ENCODE measurements at regions not wholly inside any gene's neighbourhood (a gene's known extent, or its start where the extent isn't known, plus 50 kb on each side); places are given as distances from the start of the nearest gene placed in this dataset.
"Not testable (repeated sequence)": the region's sequence is repeated elsewhere in the genome, so short reads cannot be mapped to it uniquely, and the experiment has no call there.

DNA sequence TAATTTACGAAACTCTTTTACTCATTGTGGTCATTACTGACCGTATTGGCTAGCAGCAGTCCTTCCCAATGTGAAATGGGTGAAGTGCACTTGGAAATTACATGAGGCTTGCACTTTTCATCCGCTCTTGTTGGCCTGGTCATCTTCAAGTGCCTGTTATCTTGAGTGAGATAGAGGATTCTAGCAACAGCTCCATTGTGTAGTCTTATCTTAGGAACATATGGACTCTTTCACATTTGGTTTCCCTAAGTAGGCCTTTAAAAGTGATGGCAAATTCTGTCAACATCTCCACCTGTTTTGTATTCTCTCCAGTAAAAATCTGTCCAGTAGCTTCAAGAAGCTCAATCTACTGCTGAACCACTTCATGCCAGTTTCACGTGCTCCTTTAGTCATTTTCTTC lies 114.8 kb upstream of the MARCKS start:
- DNase-seq = no peak

DNA sequence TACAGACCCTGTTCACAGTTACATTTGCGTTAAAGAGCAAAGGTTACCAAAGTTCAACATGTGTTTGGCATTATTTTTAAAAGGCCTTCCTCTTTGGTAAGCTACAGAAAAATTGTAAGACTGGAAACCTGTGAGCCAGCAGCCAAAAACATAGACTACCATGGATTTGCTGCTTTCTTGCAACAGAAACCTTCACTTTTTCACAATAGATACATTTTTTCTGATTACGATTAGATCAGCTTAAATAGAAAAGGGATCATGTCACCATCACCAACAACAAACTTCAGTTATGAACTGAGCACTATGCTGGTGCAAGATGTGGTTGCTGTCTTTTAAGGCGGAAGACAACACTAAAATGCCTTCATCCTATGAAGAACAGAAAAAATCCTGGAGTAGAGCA lies 112.3 kb upstream of the MARCKS start:
- no peak for DNase-seq

DNA sequence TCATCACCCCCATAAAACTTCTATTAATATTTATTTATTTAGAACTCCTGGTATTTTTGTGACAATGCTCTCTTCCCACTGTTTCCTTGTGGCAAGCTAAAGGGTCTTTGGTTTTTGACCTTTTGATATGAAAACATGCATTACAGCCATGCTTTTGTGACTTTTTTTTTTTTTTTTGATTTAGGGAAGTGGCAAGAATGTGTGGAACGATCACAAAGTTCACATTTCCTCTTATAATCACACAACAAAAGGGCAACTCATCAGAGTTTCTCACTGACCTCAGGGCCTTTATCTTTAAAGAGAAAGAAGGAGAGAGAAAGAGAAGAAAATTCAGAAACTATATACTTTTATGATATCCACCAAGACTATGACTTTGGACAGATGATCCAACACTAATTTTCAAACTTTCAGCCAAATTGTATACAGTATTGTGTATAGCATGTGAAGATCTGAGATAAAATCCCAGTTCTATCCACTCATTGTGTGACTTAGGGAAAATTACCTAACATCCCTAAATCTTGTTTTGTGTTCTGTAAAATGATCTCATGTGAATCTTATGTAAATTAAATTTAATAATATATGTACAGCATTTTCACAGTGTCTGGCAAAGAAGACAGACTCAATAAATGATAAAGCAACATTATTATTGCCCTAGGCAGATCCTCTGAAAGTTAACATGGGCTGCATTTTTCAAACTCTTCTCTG lies 106.8 kb upstream of the MARCKS start:
- no peak for DNase-seq

DNA sequence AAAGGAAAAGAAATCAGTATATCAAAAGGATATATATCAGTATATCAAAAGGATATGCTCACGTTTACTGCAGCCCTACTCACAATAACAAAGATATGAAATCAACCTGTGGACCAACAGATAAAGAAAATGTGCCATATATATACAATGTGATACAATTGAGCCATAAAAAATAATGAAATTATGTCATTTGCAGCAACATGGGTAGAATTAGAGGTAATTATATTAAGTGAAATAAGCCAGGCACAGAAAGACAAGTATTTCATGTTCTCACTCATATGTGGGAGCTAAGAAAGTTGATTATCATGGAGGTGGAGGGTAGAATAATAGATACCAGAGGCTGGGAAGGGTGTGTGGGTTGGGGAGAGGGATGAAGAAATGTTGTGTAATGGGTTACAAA lies 102.9 kb upstream of the MARCKS start:
- no peak for DNase-seq

DNA sequence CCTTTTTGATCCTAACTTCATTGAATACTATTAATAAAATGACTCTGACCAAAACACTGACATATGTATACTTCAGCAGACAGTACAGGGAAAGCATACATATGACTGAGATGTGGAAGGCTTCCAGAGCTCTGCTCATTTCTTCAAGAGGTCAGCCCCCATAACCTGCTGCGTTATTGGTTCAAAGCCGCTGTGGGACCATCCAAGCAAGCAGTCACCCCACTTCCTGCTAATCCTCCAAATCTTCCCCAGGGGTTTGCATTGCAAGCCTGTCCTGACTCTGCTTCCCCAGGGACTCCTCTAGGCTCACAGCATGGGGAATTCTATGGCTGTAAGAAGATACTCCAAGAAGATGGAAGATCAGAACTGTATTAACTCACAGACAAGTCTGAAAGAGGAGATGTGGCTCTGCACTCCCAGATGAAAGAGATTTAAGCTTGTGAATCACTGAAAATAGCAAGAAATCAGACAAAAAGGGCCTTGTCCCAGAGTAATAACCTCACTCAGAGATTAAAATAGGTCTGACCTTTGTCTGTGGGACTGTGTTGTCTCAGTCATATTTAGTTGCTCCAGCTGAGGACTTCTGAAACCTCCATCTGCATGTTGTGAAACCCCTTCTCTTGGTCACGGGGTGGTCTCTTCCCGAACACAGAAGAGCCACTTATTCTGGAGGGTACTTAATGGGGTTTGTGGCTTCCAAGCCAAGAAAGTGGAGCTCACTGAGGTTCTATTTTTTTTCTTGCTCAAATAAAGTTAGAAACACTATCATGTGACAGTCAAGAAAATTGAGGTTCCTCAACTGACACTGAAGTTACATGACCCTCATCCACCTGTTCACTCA lies 101.5 kb upstream of the MARCKS start:
- DNase-seq = no peak

DNA sequence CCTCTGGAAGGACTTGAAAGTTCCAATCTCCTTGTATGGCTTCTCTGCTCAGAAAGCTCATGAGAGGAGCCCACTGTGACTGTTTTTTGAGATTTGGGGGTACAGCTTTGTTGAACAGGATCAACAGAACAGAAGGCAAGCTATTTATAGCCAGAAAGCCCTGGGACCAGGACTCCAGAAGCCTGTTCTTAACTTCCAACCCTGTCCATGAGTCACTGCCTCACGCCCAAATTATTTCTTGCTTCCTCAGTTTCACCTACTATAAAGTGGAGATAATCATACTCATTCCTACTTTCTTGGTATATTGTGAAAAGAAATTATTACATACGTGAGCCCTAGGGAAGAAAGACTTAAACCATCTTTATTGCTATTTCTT lies 100.9 kb upstream of the MARCKS start:
- no peak for DNase-seq

DNA sequence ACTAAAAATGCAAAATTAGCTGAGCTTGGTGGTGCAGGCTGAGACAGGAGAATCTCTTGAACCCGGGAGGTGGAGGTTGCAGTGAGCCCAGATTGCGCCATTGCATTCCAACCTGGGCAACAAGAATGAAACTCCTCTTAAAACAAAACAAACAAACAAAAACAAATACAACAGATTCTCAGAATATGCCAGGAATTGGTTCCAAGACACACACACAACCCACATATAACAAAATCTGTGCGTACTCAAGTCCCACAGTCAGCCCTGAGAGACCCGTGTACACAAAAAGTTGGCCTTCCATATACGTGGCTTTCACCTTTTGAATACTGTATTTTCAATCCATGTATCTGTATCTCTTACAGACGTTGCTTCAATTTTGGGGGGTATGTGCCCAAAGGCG lies 98.9 kb upstream of the MARCKS start:
- no peak for DNase-seq

DNA sequence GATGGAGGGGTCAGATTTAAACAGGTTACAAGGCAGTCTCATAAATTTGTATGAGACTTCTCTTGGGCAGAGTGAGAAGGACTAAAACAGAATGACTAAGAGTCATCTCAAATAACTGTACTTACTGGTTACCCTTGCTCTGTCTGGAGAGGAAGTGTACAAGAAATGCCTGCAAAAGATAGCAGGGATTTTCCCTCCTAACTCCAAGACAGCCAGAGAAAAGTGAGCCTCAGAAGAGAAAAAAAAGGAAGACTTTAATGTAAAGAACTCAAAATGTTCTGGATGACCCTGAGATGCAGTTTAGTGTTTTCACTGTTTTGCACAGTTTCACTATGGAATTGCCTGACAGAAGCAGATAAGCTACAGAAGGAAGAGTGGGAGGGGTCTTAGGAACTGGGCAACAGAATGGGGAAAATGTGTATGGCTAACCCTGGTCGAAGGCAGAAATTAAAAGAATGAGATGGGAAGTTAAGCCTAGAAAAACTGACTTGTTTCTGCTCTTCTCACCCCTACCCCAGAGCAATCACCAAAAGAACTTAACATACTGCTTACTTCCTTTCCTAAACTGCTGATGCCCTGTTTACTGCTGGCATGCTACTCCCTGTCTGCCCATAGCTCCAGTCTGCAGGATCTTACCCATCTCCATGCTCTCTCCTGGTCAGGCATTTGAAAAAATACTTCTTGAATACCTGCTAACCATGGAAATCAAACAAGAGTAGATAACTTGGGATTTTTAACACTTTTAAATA lies 98.1 kb upstream of the MARCKS start:
- DNase-seq = no peak

DNA sequence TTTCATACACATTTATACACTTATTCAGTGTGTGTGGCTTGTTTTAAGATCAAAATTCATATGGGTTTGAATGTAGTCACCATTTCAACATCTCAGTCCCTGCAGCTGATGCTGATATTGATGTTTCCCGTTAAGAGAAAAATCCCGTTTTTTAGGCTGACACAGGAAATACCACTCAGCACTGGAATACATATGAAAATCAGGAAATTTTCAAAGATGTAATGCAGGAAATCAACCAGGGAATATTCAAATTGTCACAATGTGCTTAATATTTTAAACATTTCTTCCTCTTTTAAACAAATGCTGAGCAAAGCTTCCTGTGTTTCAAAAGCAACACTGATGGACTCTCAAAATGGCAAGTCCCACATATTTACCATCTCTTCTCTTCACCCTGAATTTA lies 94.5 kb upstream of the MARCKS start:
- no peak for DNase-seq

DNA sequence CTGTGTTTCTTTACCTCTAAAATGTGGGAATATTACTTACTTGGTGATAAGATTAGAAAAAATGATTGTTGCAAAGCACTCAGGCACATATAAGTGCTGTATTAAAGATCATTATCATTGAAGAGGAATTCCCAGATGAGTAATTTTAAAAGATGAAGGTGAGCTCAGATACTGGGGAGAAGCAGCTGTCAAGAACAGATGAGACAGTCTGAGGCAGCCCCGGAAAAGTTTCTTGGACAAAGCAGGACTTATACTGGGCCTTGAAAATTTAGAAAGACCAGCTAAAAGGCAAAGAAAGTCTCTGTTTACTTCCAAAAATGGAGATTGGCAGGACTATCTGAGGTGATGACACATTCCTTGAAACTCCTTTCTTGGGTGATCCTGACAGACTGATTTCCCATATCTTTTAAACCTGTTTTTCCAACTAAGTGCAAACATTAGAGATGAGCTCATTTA lies 93.8 kb upstream of the MARCKS start:
- DNase-seq = no peak

DNA sequence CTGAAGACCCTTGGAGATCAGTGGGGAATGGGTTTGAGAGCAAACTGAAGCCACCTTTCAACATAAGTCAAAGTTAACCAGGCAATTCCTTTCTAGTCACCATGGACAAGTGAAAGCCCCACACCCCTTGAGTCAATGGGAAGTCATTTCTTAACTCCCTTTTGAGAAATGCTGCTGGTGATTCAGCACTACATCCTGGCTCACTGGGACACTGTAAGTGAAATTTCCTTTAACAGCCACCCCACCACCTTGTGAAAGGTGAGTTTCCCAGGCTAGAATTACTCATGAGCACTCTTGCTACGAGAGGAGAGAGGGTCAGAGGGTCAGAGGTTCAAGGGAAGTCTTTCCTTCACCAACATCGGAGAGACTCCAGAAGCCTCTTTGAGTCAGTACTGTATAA lies 93.3 kb upstream of the MARCKS start:
- DNase-seq = no peak

DNA sequence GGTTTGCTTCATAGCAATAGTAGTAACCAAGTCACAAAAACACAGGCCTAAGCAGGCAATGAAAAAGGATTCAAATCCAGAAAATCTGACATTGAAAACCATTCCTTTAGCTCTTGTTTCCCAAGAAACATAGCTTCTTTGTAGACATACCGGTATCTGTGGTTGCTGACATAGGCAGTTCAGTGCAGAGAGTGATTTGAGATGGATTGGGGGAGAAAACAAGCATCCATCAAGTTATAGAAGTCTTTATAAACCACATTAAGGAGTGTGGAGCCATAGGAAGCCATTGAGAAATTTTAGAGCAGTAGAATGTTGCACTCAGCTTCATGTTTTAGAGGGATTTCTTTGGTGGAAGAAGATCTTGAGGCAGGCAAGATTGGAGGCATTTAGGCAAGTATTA lies 91.2 kb upstream of the MARCKS start:
- DNase-seq = no peak

DNA sequence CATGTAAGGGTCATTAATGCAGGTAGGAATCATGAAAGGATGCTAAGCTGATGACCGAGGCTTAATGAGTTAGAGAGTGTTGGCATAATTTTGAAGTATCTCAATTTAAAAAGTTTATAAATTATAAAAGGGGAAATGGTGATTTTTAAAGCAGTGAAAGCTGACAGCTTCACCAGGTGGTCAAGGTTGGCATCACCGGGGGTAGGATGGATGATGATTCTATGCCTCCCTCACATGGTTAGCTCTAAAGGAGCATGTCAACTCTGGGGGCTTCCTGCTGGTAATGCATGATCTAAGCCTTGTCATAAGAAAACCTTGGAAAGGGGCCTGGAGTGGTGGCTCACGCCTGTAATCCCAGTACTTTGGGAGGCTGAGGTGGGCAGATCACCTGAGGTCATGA lies 89.2 kb upstream of the MARCKS start:
- no peak for DNase-seq

DNA sequence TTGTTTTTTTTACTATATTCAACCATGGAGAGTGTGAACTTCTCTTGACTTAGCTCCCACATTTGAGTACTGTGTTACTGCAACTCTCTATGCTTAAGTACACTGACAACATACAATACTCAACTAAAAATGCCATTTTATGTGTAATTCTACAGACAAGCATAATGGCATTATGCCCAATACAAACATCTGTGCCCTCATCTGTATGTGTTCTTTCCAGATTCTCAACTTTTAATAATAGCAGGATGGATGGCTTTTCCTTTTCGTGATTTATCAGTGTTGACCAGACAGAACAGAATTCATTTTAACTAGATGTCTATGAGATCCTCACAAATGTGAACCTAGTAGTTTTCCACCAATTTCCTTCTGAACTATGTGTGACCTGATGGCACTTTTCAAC lies 84.2 kb upstream of the MARCKS start:
- DNase-seq = no peak

DNA sequence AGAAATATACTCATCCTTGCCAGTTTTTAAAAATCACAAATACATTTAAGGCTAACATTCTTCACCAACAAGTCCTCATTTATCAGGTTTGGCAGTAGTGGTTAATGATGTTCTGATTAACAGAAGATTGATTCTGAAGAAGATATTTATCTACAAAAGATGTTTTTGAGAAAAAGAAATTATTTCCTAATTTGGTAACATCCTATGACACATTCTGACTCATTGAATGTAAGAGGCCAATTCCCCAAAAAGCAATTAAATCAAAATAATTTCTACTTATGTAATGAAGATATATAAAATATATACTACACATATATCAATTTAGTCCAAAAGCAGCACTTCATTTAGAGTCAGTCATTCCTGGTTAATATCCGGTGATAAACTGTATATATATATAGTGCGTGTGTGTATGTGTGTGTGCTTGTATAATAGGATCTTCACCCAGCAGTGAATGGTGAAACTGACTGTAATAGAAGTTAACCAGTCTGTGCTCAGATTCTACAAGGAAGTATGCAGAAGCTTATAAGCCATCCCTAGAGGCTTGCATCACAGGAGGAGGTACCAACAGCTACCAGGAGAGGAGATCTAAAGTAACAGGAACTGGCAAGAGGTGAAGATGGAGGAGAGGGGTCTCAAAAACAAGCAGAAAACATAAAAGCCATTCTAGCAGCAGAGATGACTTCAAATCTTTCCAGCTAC lies 82.9 kb upstream of the MARCKS start:
- DNase-seq = no peak

DNA sequence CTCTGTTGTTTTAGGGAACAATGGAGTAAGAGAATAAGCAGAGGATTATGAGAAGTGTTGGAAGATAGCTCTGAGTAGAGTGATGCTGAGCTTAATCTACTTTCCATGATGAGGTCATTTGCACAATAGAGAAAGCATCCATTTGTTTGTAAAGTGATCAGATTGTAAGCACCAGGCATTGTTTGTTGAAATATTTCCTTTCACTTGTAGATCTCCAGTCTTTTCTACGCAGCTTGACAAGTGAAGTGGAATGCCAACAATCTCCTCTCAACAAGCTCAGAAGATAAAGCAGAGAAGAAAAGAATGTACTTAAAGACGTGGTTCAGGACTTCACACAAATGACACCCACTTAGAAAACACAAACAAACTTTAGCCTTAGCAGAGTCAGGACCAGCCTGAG lies 80.1 kb upstream of the MARCKS start:
- no peak for DNase-seq

DNA sequence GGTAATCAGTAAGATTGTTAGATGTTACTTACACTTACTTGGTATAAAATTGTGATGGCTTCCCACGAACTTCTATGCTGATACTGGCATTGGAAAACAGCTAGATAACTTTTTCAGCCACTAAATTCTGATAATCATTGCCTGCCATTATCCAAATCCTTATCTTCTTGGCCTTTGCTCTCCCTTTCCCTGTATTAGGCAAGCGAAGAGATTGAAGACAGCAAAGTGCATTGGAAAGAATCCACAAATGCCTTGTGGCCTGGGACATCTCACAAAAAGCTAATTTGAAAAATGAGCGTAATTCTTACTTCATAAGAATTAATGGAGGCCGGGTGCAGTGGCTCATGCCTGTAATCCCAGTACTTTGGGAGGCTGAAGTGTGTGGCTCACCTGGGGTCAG lies 79.5 kb upstream of the MARCKS start:
- DNase-seq = no peak

DNA sequence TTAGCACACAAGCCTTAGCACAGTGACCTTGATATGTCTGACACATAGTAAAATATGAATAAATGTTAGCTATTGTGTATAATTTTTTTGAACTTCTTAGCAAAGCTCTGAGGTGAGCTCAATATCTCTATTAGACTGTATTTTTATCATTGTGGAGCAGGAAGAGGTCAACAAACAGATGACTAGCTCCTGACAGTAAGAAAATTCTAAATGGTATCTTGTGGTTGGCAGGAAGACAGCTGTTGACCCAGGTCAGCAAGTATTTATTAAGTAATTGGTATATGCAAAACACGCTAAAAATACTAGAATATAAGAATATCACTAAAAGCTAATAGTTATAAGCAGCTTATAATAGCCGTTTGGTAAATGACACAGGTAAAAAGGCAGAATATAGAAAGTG lies 77.5 kb upstream of the MARCKS start:
- no peak for DNase-seq

DNA sequence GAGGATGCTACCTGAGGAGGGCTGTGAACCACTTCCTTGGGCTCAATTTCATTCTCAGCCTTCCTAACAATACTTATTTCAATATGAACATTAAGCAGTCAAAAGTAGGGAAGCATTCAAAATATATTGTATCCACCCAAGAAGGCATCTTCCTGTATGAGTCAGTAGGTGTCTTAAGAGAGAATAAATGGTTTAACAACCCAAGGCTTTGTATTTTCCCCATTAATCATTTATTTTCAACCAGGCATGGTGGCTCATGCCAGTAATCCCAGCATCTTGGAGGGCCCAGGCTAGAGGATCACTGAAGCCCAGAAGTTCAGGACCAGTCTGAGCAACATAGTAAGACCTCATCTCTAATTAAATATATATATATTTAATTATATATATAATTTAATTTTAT lies 74.5 kb upstream of the MARCKS start:
- no peak for DNase-seq

DNA sequence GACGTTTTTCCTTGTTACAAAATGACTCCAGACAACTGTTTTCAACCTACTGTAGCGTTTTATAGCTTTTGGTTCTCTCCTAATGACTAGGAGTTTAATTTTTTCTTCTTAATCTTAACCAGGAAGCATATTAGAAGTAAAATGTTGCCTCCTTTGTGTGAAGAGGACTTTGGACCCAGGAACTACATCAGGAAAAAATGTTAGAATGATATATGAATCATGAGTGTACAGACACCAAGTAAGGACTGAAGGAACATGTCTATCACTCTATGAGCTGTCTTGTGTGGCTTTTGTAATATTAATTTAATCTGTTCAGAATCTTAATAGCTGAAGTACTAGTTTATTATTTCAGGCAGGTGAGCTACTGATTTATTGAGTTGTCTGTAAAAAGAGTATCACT lies 71.0 kb upstream of the MARCKS start:
- DNase-seq = no peak

DNA sequence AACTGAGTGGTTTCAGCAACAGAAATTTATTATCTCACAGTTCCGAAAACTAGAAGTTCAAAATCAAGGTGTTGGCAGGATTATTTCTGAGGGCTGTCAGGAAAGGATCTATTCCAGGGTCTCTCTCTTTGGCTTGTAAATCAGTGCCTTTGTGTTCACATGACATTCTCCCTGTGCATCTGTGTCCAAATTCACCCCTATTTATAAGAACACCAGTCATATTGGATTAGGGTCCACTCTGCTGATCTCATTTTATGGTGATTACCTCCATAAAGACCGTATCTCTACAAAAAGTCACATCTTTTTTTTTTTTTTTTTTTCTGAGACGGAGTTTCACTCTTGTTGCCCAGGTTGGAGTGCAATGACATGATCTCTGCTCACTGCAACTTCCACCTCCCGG lies 68.6 kb upstream of the MARCKS start:
- no peak for DNase-seq

DNA sequence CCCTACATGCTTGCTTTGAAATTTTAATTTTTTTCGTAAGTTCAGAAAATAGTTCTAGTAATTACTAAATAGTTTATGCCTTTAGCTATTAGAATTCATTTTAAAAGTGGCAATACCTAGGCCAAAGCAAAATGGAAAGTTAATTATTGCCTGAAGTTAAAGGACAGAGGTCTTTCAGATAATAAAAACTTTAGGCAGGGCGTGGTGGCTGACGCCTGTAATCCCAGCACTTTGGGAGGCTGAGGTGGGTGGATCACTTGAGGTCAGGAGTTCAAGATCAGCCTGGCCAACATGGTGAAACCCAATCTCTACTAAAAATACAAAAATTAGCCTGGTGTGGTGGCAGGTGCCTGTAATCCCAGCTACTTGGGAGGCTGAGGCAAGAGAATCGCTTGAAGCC lies 65.9 kb upstream of the MARCKS start:
- not testable (repeated sequence) for DNase-seq

DNA sequence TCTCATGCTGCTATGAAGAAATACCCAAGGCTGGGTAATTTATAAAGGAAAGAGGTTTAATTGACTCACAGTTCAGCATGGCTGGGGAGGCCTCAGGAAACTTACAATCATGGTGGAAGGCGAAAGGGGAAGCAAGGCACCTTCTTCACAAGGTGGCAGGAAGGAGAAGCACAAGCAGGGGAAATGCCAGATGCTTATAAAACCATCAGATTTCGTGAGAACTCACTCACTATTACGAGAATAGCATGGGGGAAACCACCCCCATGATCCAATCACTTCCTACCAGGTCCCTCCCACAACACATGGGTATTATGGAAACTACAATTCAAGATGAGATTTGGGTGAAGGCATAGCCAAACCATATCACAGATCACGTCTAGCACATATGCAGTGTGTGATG lies 61.8 kb upstream of the MARCKS start:
- not testable (repeated sequence) for DNase-seq
